ENCODE measurements at regions not wholly inside any gene's neighbourhood (a gene's known extent, or its start where the extent isn't known, plus 50 kb on each side); places are given as distances from the start of the nearest gene placed in this dataset.

DNA sequence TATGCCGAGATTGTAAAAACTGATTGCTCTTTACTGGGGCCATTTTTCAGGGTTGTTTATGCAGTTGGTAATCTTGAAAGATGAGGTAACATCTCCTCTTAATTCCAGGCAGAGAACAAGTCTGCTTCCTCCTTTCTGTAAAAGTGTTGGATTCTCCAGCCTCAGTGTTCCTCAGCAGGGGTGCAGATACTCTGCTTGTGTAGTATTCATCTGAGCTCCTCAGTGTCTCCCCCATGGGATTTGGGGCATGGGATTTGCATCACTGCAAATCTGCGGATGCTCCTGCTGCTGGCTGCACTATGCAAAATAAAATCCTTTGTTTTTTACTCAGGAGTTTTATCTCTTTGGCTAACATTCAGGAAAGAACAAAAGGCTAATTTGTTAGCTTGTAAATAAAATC is 104.9 kb upstream of the ATP8A1 start:
- TF ChIP-seq, protein P1, sequence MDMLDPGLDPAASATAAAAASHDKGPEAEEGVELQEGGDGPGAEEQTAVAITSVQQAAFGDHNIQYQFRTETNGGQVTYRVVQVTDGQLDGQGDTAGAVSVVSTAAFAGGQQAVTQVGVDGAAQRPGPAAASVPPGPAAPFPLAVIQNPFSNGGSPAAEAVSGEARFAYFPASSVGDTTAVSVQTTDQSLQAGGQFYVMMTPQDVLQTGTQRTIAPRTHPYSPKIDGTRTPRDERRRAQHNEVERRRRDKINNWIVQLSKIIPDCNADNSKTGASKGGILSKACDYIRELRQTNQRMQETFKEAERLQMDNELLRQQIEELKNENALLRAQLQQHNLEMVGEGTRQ (IDR thresholded peaks at IDR 0.05; ENCODE audit: borderline replicate concordance, low read depth, low read length): no peak
- TF ChIP-seq GATA2 (CRISPR knock-in tag; IDR thresholded peaks at IDR 0.05): no peak
- no peak for TF ChIP-seq CTCF (IDR thresholded peaks at IDR 0.05)
- TF ChIP-seq POLR2AphosphoS5 (IDR thresholded peaks at IDR 0.05; ENCODE audit: low read depth, low read length): no peak
- no peak for TF ChIP-seq SMC3 (IDR thresholded peaks at IDR 0.05; ENCODE audit: low read depth, low read length)
- TF ChIP-seq GABPA (IDR thresholded peaks at IDR 0.05; ENCODE audit: low read depth): no peak
- TF ChIP-seq NRF1 (IDR thresholded peaks at IDR 0.05; ENCODE audit: low read depth, low read length): no peak
- no peak for TF ChIP-seq RCOR1 (IDR thresholded peaks at IDR 0.05; ENCODE audit: low read length)
- TF ChIP-seq EZH2phosphoT487 (IDR thresholded peaks at IDR 0.05; ENCODE audit: borderline replicate concordance, low read depth): no peak
- TF ChIP-seq, protein P2, sequence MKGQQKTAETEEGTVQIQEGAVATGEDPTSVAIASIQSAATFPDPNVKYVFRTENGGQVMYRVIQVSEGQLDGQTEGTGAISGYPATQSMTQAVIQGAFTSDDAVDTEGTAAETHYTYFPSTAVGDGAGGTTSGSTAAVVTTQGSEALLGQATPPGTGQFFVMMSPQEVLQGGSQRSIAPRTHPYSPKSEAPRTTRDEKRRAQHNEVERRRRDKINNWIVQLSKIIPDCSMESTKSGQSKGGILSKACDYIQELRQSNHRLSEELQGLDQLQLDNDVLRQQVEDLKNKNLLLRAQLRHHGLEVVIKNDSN (IDR thresholded peaks at IDR 0.05; ENCODE audit: borderline replicate concordance, low read depth): no peak
- TF ChIP-seq RAD21 (IDR thresholded peaks at IDR 0.05; ENCODE audit: low read length): no peak
